ENCODE measurements at regions not wholly inside any gene's neighbourhood (a gene's known extent, or its start where the extent isn't known, plus 50 kb on each side); places are given as distances from the start of the nearest gene placed in this dataset.
"Not testable (repeated sequence)": the region's sequence is repeated elsewhere in the genome, so short reads cannot be mapped to it uniquely, and the experiment has no call there.

- intact Hi-C loops (cut with micrococcal nuclease); H3K79me2 ChIP-seq (ENCODE audit: control insufficient read depth, insufficient read depth, low read length); CTCF ChIA-PET; H3K27ac ChIP-seq (ENCODE audit: low read length in 2 of 2); DNase-seq; H3K4me1 ChIP-seq (ENCODE audit: control insufficient read depth in 2 of 2, insufficient read depth in 2 of 2, low read length in 2 of 2); H3K4me1 Mint-ChIP-seq; ATAC-seq (ENCODE audit: low read depth); H3K4me2 ChIP-seq (replicated peaks; ENCODE audit: low read depth, low read length, poor library complexity, severe bottlenecking); H3K4me3 Mint-ChIP-seq; H3K27me3 Mint-ChIP-seq; H3K27ac Mint-ChIP-seq; H2AFZ ChIP-seq (ENCODE audit: insufficient read depth, low read depth, low read length, poor library complexity, severe bottlenecking); H3K4me3 ChIP-seq (ENCODE audit: control extremely low read depth in 1 of 5, extremely low read depth in 1 of 5, insufficient read depth in 1 of 5, low read depth in 2 of 5, low read length in 4 of 5); POLR2A ChIA-PET; H3K27me3 ChIP-seq (replicated peaks in 1 of 4; ENCODE audit: control extremely low read depth in 1 of 4, control insufficient read depth in 3 of 4, insufficient read depth in 4 of 4, low read length in 3 of 4); H3K36me3 ChIP-seq (replicated peaks in 1 of 2; ENCODE audit: control extremely low read depth in 1 of 2, control insufficient read depth in 1 of 2, extremely low read depth in 1 of 2, insufficient read depth in 2 of 2, low read length in 1 of 2); H3K9me3 ChIP-seq (ENCODE audit: control extremely low read depth in 1 of 3, control insufficient read depth in 2 of 3, insufficient read depth in 1 of 3, low read length in 2 of 3); H4K20me1 ChIP-seq (ENCODE audit: control insufficient read depth, insufficient read depth, low read length, poor library complexity, severe bottlenecking); H3K9me3 Mint-ChIP-seq (ENCODE audit: insufficient read depth); H3K9ac ChIP-seq (ENCODE audit: low read length): not testable (repeated sequence)
- WGBS (ENCODE audit: insufficient coverage): no CpG with 5 or more reads among the region's 3 CpGs
These were observed 99.1 kb upstream of the PLGLB2 start for GRCh38 chr2:87648815-87649214.

DNA sequence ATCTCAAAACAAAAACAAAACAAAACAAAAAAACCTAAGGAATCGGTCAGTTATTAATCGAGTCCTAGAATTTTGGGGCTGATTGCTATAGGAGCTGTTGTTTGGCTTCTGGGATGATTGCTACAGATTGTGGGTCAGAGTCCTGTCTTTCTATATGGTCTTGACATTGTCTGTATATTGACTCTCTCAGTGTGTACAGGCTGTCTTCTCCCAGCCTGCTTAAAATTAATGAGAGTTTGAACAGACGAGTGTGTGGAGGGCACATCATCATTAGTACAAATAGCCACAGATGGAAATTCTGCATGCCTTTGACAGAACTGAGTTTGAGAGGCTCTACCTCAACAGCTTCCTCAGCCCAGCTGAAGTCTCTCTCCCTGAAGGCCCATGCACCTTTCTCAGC is 98.0 kb upstream of the PLGLB2 start:
- H3K36me3 ChIP-seq (replicated peaks in 1 of 2; ENCODE audit: control extremely low read depth in 1 of 2, control insufficient read depth in 1 of 2, extremely low read depth in 1 of 2, insufficient read depth in 2 of 2, low read length in 1 of 2); H3K79me2 ChIP-seq (ENCODE audit: control insufficient read depth, insufficient read depth, low read length); H2AFZ ChIP-seq (ENCODE audit: insufficient read depth, low read depth, low read length, poor library complexity, severe bottlenecking); H3K9ac ChIP-seq (ENCODE audit: low read length); H3K9me3 ChIP-seq (ENCODE audit: control extremely low read depth in 1 of 3, control insufficient read depth in 2 of 3, insufficient read depth in 1 of 3, low read length in 2 of 3); POLR2A ChIA-PET; ATAC-seq (ENCODE audit: low read depth); H3K27ac ChIP-seq (ENCODE audit: low read length in 2 of 2); intact Hi-C loops (cut with micrococcal nuclease); H3K27me3 ChIP-seq (replicated peaks in 1 of 4; ENCODE audit: control extremely low read depth in 1 of 4, control insufficient read depth in 3 of 4, insufficient read depth in 4 of 4, low read length in 3 of 4); H3K9me3 Mint-ChIP-seq (ENCODE audit: insufficient read depth); DNase-seq; H3K4me3 ChIP-seq (ENCODE audit: control extremely low read depth in 1 of 5, extremely low read depth in 1 of 5, insufficient read depth in 1 of 5, low read depth in 2 of 5, low read length in 4 of 5); H3K4me2 ChIP-seq (replicated peaks; ENCODE audit: low read depth, low read length, poor library complexity, severe bottlenecking); H4K20me1 ChIP-seq (ENCODE audit: control insufficient read depth, insufficient read depth, low read length, poor library complexity, severe bottlenecking); H3K4me1 ChIP-seq (ENCODE audit: control insufficient read depth in 2 of 2, insufficient read depth in 2 of 2, low read length in 2 of 2); H3K27me3 Mint-ChIP-seq; CTCF ChIA-PET; H3K4me1 Mint-ChIP-seq; H3K27ac Mint-ChIP-seq; H3K4me3 Mint-ChIP-seq: not testable (repeated sequence)
- WGBS (ENCODE audit: insufficient coverage): 100% methylated on average over 1 of the region's 3 CpGs

GRCh38 chr2:87650837-87651236 is 97.0 kb upstream of the PLGLB2 start:
- H3K9me3 Mint-ChIP-seq (ENCODE audit: insufficient read depth); H3K9me3 ChIP-seq (ENCODE audit: control extremely low read depth in 1 of 3, control insufficient read depth in 2 of 3, insufficient read depth in 1 of 3, low read length in 2 of 3); H3K27ac Mint-ChIP-seq; H3K27me3 Mint-ChIP-seq; ATAC-seq (ENCODE audit: low read depth); POLR2A ChIA-PET; DNase-seq; H3K36me3 ChIP-seq (replicated peaks in 1 of 2; ENCODE audit: control extremely low read depth in 1 of 2, control insufficient read depth in 1 of 2, extremely low read depth in 1 of 2, insufficient read depth in 2 of 2, low read length in 1 of 2); H3K4me2 ChIP-seq (replicated peaks; ENCODE audit: low read depth, low read length, poor library complexity, severe bottlenecking); H2AFZ ChIP-seq (ENCODE audit: insufficient read depth, low read depth, low read length, poor library complexity, severe bottlenecking); H3K27ac ChIP-seq (ENCODE audit: low read length in 2 of 2); H3K4me1 Mint-ChIP-seq; intact Hi-C loops (cut with micrococcal nuclease); CTCF ChIA-PET; H3K4me3 ChIP-seq (ENCODE audit: control extremely low read depth in 1 of 5, extremely low read depth in 1 of 5, insufficient read depth in 1 of 5, low read depth in 2 of 5, low read length in 4 of 5); H3K9ac ChIP-seq (ENCODE audit: low read length); H4K20me1 ChIP-seq (ENCODE audit: control insufficient read depth, insufficient read depth, low read length, poor library complexity, severe bottlenecking); H3K4me3 Mint-ChIP-seq; H3K27me3 ChIP-seq (replicated peaks in 1 of 4; ENCODE audit: control extremely low read depth in 1 of 4, control insufficient read depth in 3 of 4, insufficient read depth in 4 of 4, low read length in 3 of 4); H3K4me1 ChIP-seq (ENCODE audit: control insufficient read depth in 2 of 2, insufficient read depth in 2 of 2, low read length in 2 of 2); H3K79me2 ChIP-seq (ENCODE audit: control insufficient read depth, insufficient read depth, low read length): not testable (repeated sequence)
- no CpG with 5 or more reads among the region's 2 CpGs for WGBS (ENCODE audit: insufficient coverage)

- H3K9ac ChIP-seq (ENCODE audit: low read length); CTCF ChIA-PET; H2AFZ ChIP-seq (ENCODE audit: insufficient read depth, low read depth, low read length, poor library complexity, severe bottlenecking); DNase-seq; POLR2A ChIA-PET; H4K20me1 ChIP-seq (ENCODE audit: control insufficient read depth, insufficient read depth, low read length, poor library complexity, severe bottlenecking); H3K79me2 ChIP-seq (ENCODE audit: control insufficient read depth, insufficient read depth, low read length); H3K27me3 Mint-ChIP-seq; H3K4me1 ChIP-seq (ENCODE audit: control insufficient read depth in 2 of 2, insufficient read depth in 2 of 2, low read length in 2 of 2); ATAC-seq (ENCODE audit: low read depth); H3K27me3 ChIP-seq (replicated peaks in 1 of 4; ENCODE audit: control extremely low read depth in 1 of 4, control insufficient read depth in 3 of 4, insufficient read depth in 4 of 4, low read length in 3 of 4); H3K9me3 ChIP-seq (ENCODE audit: control extremely low read depth in 1 of 3, control insufficient read depth in 2 of 3, insufficient read depth in 1 of 3, low read length in 2 of 3); H3K4me1 Mint-ChIP-seq; intact Hi-C loops (cut with micrococcal nuclease); H3K4me3 ChIP-seq (ENCODE audit: control extremely low read depth in 1 of 5, extremely low read depth in 1 of 5, insufficient read depth in 1 of 5, low read depth in 2 of 5, low read length in 4 of 5); H3K36me3 ChIP-seq (replicated peaks in 1 of 2; ENCODE audit: control extremely low read depth in 1 of 2, control insufficient read depth in 1 of 2, extremely low read depth in 1 of 2, insufficient read depth in 2 of 2, low read length in 1 of 2); H3K27ac ChIP-seq (ENCODE audit: low read length in 2 of 2); H3K9me3 Mint-ChIP-seq (ENCODE audit: insufficient read depth); H3K27ac Mint-ChIP-seq; H3K4me2 ChIP-seq (replicated peaks; ENCODE audit: low read depth, low read length, poor library complexity, severe bottlenecking); H3K4me3 Mint-ChIP-seq: not testable (repeated sequence)
- 83% methylated on average over 1 of the region's 2 CpGs for WGBS (ENCODE audit: insufficient coverage)
These were observed 96.3 kb upstream of the PLGLB2 start for GRCh38 chr2:87651589-87651988.
